Activated CD4-positive, alpha-beta T cell treated with anti-CD3 and anti-CD28 coated beads, Interleukin-2, Interleukin-4, amounts not matched to agents 100 ng/mL and 50 ng/mL, durations not matched to agents 16 hours and 8 hours (primary cell): ENCODE measurements at regions not wholly inside any gene's neighbourhood (a gene's known extent, or its start where the extent isn't known, plus 50 kb on each side); places are given as distances from the start of the nearest gene placed in this dataset.

Experiments
- DNase-seq: peaks from one replicate; pipeline ENCODE4 v3.0.0-alpha.2; 2020; ENCODE audit warnings: low spot score

GRCh38 chr9:113787871-113788270, 88.2 kb upstream of the ZNF618 start:
- DNase-seq, result no peak

GRCh38 chr9:113788616-113789330, 87.3 kb upstream of the ZNF618 start:
- DNase-seq, result no peak

- DNase-seq, result no peak
Observed at GRCh38 chr9:113790093-113790492, 86.0 kb upstream of the ZNF618 start.

GRCh38 chr9:113793558-113793957, 82.6 kb upstream of the ZNF618 start:
- no peak for DNase-seq

GRCh38 chr9:113794721-113795120, 81.4 kb upstream of the ZNF618 start:
- DNase-seq, result no peak

- DNase-seq, result no peak
Observed at GRCh38 chr9:113795811-113796392, 80.2 kb upstream of the ZNF618 start.

- DNase-seq, result no peak
Observed at GRCh38 chr9:113796646-113797426, 79.3 kb upstream of the ZNF618 start.

- DNase-seq, result no peak
Observed at GRCh38 chr9:113798062-113799030, 77.8 kb upstream of the ZNF618 start.

- DNase-seq, result no peak
Observed at GRCh38 chr9:113800276-113800675, 75.8 kb upstream of the ZNF618 start.

- DNase-seq, result no peak
Observed at GRCh38 chr9:113803811-113804589, 72.1 kb upstream of the ZNF618 start.

- no peak for DNase-seq
Observed at GRCh38 chr9:113805486-113806132, 70.5 kb upstream of the ZNF618 start.

GRCh38 chr9:113807173-113808061, 68.7 kb upstream of the ZNF618 start:
- peak; percentile 39 for DNase-seq

GRCh38 chr9:113808391-113809358, 67.4 kb upstream of the ZNF618 start:
- no peak for DNase-seq

- no peak for DNase-seq
Observed at GRCh38 chr9:113817171-113817570, 58.9 kb upstream of the ZNF618 start.

- no peak for DNase-seq
Observed at GRCh38 chr9:113818391-113818790, 57.7 kb upstream of the ZNF618 start.

- DNase-seq, result no peak
Observed at GRCh38 chr9:113822315-113822714, 53.8 kb upstream of the ZNF618 start.

GRCh38 chr9:113823421-113823820, 52.7 kb upstream of the ZNF618 start:
- DNase-seq, result no peak
